Stimulated activated CD4-positive, alpha-beta T cell treated with anti-CD3 and anti-CD28 coated beads, Interleukin-4, amount 100 ng/mL, for 1 hour (primary cell): ENCODE measurements at regions not wholly inside any gene's neighbourhood (a gene's known extent, or its start where the extent isn't known, plus 50 kb on each side); places are given as distances from the start of the nearest gene placed in this dataset.
"Not testable (repeated sequence)": the region's sequence is repeated elsewhere in the genome, so short reads cannot be mapped to it uniquely, and the experiment has no call there.

Experiments used
- DNase-seq: peaks from one replicate; pipeline ENCODE4 v3.0.0-alpha.2; 2020

GRCh38 chr2:122244598-122245229, 489.3 kb downstream of the TSN start:
- DNase-seq = no peak

GRCh38 chr2:122249673-122250072, 494.2 kb downstream of the TSN start:
- no peak for DNase-seq

GRCh38 chr2:122251158-122251557, 495.7 kb downstream of the TSN start:
- no peak for DNase-seq

- DNase-seq = no peak
Observed at GRCh38 chr2:122251566-122251965, 496.1 kb downstream of the TSN start.

GRCh38 chr2:122255924-122256323, 500.5 kb downstream of the TSN start:
- no peak for DNase-seq

- no peak for DNase-seq
Observed at GRCh38 chr2:122261911-122262310, 506.5 kb downstream of the TSN start.

- no peak for DNase-seq
Observed at GRCh38 chr2:122263746-122264145, 508.3 kb downstream of the TSN start.

GRCh38 chr2:122266636-122267035, 511.2 kb downstream of the TSN start:
- no peak for DNase-seq

- no peak for DNase-seq
Observed at GRCh38 chr2:122267947-122268346, 512.5 kb downstream of the TSN start.

GRCh38 chr2:122273785-122274419, 518.5 kb downstream of the TSN start:
- DNase-seq = no peak

- no peak for DNase-seq
Observed at GRCh38 chr2:122277956-122278355, 522.5 kb downstream of the TSN start.

GRCh38 chr2:122300758-122301157, 545.3 kb downstream of the TSN start:
- no peak for DNase-seq

- DNase-seq = no peak
Observed at GRCh38 chr2:122307763-122308162, 552.3 kb downstream of the TSN start.

GRCh38 chr2:122315306-122315705, 559.9 kb downstream of the TSN start:
- no peak for DNase-seq

- DNase-seq = no peak
Observed at GRCh38 chr2:122319539-122320132, 564.2 kb downstream of the TSN start.

- no peak for DNase-seq
Observed at GRCh38 chr2:122322815-122323214, 567.4 kb downstream of the TSN start.

- no peak for DNase-seq
Observed at GRCh38 chr2:122323927-122324326, 568.5 kb downstream of the TSN start.

GRCh38 chr2:122326471-122326870, 571.0 kb downstream of the TSN start:
- DNase-seq = no peak

GRCh38 chr2:122328816-122329215, 573.4 kb downstream of the TSN start:
- DNase-seq = no peak

GRCh38 chr2:122329278-122329677, 573.8 kb downstream of the TSN start:
- no peak for DNase-seq

- no peak for DNase-seq
Observed at GRCh38 chr2:122333932-122334331, 578.5 kb downstream of the TSN start.

GRCh38 chr2:122338000-122338399, 582.5 kb downstream of the TSN start:
- DNase-seq = no peak

- DNase-seq = no peak
Observed at GRCh38 chr2:122340246-122340645, 584.8 kb downstream of the TSN start.

- DNase-seq = no peak
Observed at GRCh38 chr2:122341007-122341406, 585.6 kb downstream of the TSN start.

GRCh38 chr2:122352151-122352550, 596.7 kb downstream of the TSN start:
- DNase-seq = not testable (repeated sequence)
